ENCODE measurements at regions not wholly inside any gene's neighbourhood (a gene's known extent, or its start where the extent isn't known, plus 50 kb on each side); places are given as distances from the start of the nearest gene placed in this dataset.

- no peak for DNase-seq (ENCODE audit: extremely low read depth, low read depth)
- no peak for TF ChIP-seq CTCF (IDR thresholded peaks at IDR 0.05; ENCODE audit: low read depth, low read length)
Observed at GRCh38 chr3:166934879-166935278, 445.2 kb downstream of the ZBBX start.

GRCh38 chr3:166917437-166917836, 462.7 kb downstream of the ZBBX start:
- no peak for TF ChIP-seq CTCF (IDR thresholded peaks at IDR 0.05; ENCODE audit: low read depth, low read length)
- no peak for DNase-seq (ENCODE audit: extremely low read depth, low read depth)

GRCh38 chr3:166902374-166902773, 477.7 kb downstream of the ZBBX start:
- TF ChIP-seq CTCF (IDR thresholded peaks at IDR 0.05; ENCODE audit: low read depth, low read length), result no peak
- DNase-seq (ENCODE audit: extremely low read depth, low read depth), result no peak

- no peak for DNase-seq (ENCODE audit: extremely low read depth, low read depth)
Observed at GRCh38 chr3:166900866-166901577, 479.1 kb downstream of the ZBBX start.

GRCh38 chr3:166897811-166898210, 482.3 kb downstream of the ZBBX start:
- no peak for TF ChIP-seq CTCF (IDR thresholded peaks at IDR 0.05; ENCODE audit: low read depth, low read length)
- no peak for DNase-seq (ENCODE audit: extremely low read depth, low read depth)

More at GRCh38 chr3:166900866-166901577, 479.1 kb downstream of the ZBBX start:
- TF ChIP-seq CTCF (IDR thresholded peaks at IDR 0.05; ENCODE audit: low read depth, low read length), result no peak

GRCh38 chr3:166889241-166889640, 490.9 kb downstream of the ZBBX start:
- DNase-seq (ENCODE audit: extremely low read depth, low read depth), result no peak
- TF ChIP-seq CTCF (IDR thresholded peaks at IDR 0.05; ENCODE audit: low read depth, low read length), result no peak

- no peak for TF ChIP-seq CTCF (IDR thresholded peaks at IDR 0.05; ENCODE audit: low read depth, low read length)
- no peak for DNase-seq (ENCODE audit: extremely low read depth, low read depth)
Observed at GRCh38 chr3:166879661-166880060, 500.4 kb downstream of the ZBBX start.
